HG03095 (cell line): ENCODE measurements at regions not wholly inside any gene's neighbourhood (a gene's known extent, or its start where the extent isn't known, plus 50 kb on each side); places are given as distances from the start of the nearest gene placed in this dataset.
A peak's percentile ranks its signal among the peaks of the same experiment; 100 is the strongest.
"Not testable (repeated sequence)": the region's sequence is repeated elsewhere in the genome, so short reads cannot be mapped to it uniquely, and the experiment has no call there.

ENCODE experiments used
- ATAC-seq: cut with Tn5 transposase; IDR thresholded peaks from one replicate; pipeline ENCODE4 v1.9.1; 2021; ENCODE audit warnings: moderate library complexity; ENCODE audit not compliant: unreplicated experiment

DNA sequence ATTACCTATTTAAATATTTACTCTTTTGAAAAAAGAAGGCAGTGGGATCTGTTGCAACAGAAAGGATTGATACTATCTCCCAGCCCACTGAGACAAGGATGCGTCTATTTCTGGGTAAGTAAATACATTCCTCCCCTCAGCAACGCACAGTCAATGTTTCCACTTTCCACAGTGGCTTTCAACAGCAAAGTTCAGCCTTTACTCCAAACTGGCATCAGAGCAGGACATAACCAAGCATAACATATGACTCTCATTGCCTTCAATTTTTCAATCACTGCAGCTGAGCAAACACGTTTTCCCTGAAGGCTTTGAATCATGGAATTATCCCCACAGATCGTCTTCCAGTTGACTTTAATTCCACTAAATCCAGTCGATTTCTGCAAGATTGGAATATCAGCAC lies 160.3 kb upstream of the FRG1 start:
- ATAC-seq = no peak

DNA sequence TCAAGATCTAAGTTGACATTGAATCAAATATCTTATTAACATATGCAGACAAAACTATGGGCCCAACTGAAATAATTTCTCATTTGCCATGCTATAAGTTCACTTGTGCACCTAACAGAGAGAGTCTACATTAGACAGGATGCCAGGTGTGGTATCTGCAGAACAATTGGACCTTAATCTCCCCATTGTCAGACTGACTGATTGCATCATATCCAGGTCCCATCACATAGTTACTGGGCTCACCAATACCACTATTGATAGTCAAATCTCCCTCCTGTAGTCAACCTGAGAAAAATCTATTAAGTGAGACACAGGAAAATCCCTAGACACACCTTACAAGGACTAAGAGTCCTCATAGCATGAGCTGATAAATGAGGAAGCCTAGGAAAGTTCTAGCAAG lies 156.0 kb upstream of the FRG1 start:
- no peak for ATAC-seq

DNA sequence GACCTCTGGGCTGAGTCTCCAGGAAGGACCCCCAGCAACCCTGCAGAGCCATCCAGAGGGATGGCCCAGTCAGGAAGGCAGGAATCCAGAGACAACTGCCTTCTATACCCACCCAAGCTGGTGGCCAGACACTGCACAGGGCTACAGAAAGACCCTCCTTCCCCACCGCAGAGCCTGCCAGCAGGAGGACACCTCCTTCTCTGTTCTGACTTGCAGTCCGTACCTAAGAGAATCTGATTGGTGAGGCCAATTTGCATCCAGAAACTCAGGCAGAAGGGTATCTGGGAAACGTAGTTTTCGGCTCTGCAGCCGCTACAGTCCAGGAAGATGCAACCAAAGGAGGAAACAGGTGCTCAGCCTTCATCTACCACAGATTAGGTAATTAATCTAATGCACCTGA lies 155.4 kb upstream of the FRG1 start:
- ATAC-seq = no peak

DNA sequence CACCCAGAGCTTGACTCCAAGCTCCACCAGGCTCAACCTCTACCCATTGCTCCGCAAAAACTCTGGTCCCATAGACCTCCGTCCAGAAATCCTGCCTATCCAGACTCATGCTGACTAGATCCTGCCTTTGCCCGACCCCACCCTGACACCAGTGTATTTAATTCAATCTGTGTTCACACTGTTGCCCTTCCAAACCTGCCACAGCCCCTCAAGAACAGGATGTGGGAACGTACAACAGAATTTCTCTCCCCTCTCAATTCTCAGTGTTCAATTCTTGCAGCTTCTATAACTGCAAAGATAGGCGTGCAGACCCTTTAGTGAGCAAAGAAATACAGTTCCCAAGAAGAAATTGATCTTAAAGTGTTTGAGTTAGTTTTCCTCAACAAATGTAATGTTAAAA lies 154.2 kb upstream of the FRG1 start:
- ATAC-seq = no peak

DNA sequence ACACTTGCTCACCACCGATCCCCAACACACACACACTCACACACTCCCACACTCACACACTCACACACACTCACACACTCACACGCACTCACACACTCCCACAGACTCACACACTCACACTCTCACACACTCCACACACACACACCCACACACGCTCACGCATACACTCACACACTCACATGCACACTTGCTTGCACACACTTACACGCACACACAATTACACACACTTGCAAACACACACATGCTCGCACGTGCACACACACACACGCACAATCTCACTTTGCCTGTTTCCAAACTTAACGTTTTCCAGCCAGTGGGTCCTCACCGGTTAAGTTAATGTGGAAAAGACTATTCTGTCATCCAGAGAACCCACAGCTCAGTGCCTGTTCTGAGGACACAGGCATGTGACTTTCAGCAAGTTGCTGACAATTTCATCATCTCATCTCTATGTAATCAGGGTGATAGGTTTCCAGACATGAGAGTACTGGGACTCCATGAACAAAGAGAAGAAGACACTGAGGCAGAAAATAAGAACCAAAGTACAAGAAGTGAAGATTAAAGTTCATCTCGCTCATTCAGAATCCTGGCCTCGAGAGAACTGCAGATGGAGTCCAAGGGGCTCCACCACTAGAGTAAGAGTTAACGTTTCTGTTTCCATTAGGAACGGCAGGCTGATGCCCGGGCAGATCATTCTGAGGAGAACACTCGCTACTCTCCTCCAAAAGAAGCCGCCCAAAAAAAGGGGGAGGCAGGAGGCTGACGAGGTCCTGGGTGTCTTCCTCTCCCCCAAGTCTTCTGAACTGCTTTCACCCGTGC lies 153.2 kb upstream of the FRG1 start:
- ATAC-seq = no peak

DNA sequence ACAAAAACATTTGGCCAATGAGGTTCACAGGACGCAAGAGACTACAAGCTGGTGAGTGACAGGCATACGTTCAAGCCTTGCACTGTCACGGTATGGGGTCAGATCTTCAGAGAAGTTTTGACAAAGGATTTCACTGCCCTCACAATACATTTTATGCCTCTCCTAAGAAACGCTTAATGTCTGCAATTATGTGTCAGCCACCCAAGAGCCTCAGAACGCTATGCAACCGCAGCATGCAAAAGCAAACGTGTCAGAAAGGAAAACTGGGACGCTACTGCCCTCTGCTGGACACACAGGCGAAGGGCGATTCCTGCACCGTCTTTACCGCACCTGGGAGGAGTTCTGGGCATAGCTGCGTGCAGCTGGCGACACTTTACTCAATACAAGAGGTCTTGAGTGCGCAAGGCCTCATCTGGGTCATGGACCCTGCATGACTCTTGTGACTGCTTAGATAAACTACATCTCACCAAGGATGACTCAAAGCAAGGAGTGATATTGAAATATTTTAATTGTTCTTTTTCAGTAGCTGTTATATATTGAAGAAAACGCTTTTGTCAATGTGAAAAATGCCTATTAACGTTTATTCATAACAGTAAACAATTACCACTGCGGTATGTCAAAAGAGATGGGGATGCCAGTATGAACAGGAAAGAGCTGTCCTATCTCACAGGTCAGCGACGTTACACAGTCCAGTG lies 147.6 kb upstream of the FRG1 start:
- ATAC-seq = peak; percentile 88

DNA sequence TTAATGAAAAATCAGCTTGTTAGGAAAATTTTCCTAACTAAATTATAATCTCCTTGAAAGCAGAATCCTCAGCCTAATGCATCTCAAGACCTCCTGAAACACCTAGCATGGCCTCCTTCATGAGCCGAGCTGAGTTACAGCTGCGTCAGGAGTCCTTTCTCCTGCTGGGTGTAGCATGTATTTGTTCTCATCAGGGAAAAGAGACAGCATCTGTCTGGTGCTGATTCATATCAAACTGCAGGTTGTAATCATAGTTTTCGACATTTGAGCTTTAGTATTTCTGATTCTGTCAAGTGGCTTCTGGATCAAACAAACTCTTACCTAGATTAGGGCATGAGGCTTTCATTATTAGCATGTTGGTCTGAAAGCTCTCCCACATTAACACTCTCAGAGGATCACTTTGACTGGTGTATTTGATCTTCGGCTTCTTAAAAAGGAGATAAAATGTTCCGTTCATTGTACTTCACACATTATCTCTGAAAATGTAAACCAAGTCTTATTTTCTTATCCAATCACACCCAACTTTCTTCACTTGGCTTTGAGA lies 140.1 kb upstream of the FRG1 start:
- ATAC-seq = no peak

DNA sequence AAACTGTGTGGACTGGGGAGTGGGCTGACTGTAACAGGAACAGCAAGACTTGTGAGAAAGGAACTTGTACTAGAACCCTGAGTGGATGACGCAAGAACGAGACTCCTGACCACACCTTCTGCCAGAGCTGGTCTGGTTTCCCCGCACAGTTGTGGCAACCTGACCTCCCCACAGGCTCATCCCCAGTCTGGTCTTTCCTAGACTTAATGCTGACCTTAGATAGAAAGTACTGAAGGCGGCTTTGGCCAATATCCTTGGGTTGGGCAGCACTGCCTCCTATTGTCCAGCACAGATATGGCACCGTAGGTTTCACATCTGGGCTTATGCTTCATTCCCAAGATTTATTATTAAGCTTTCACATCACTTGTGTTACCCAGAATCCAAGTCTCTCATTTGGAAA lies 137.8 kb upstream of the FRG1 start:
- no peak for ATAC-seq

DNA sequence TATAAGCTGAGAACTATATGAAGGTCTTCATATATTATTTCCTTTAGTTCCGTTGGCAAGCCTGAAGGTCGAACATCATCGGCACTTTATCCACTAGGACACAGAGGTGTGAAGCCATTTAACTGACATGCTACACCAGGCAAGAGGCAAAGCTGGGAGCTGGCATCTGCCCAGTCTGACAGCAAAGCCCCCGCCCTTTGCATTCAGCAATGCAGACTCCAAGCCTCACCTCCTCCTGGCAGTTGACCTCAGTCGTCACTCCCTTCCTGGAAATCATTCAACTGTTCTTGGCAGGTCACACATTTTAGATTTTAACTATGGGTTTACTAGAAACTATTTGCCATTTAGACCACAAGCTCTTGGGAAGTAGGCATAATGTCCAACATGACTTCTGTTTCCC lies 135.8 kb upstream of the FRG1 start:
- ATAC-seq = no peak

DNA sequence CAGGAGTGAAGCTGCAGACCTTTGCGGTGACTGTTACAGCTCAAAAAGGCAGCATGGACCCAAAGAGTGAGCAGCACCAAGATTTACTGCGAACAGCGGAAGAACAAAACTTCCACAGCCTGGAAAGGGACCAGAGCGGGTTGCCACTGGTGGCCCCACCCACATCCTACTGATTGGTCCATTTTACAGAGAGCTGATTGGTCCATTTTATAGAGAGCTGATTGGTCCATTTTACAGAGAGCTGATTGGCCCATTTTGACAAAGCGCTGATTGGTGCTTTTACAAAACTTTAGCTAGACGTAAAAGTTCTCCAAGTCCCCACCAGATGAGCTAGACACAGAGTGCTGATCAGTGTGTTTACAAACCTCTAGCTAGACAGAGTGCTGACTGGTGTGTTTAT lies 134.2 kb upstream of the FRG1 start:
- ATAC-seq = no peak

DNA sequence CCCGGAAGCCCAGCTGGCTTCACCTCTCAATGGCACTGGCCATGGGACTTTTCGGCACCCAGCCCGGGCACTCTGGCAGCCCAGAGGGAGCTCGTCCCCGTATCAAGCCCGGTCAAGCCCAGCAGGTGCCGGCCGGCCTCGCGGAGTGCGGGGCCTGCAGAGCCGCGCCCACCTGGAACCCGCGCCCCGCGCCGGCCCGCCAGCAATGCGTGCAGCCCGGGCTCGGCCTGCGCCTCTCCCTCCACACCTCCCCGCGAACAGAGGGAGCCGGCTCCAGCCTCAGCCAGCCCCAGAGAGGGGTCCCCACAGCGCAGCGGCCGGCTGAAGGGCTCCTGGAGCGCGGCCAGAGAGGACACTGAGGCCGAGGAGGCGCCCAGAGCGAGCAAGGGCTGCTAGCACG lies 133.6 kb upstream of the FRG1 start:
- no peak for ATAC-seq

DNA sequence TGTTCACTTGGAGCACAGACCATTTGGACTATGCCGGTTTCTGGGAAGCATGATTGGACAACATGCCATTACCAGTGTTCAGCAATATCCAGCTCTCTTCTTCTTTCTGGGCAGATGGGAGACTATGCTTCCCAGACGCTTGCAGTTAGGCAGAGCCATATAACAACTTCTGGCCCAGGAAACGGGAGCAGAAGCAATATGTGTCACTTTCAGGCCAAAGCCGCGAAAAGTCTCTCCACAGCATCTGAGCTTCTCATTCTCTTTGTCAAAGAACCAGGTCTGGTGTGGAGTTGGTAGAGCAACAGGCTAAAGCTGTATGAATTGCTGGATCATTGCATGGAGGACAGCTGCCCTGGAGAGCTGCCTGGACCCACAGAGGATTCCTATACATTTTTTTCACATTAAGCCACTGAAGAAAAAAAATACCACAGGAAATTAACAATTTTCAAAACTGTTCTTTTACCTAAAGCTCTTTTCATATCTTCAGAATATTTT lies 131.4 kb upstream of the FRG1 start:
- no peak for ATAC-seq

DNA sequence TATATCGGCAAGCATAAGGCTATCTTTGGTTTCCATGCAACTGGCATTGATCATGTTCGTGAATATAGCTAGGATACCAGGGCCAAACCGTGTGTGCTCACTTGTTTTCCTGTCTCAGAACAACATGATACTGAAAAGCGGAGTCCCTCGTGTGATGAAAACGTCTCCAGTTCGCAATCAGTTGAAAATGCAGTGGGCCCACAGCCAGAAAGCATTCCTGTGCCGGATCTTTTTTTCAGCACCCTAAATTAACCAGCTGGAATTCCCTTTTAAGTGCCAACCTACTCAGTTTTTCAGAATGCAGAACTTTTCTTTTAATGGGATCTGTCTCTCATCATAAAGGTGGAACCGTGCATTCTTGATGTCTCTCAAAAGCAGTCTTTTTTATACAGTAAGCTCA lies 130.8 kb upstream of the FRG1 start:
- ATAC-seq = no peak

DNA sequence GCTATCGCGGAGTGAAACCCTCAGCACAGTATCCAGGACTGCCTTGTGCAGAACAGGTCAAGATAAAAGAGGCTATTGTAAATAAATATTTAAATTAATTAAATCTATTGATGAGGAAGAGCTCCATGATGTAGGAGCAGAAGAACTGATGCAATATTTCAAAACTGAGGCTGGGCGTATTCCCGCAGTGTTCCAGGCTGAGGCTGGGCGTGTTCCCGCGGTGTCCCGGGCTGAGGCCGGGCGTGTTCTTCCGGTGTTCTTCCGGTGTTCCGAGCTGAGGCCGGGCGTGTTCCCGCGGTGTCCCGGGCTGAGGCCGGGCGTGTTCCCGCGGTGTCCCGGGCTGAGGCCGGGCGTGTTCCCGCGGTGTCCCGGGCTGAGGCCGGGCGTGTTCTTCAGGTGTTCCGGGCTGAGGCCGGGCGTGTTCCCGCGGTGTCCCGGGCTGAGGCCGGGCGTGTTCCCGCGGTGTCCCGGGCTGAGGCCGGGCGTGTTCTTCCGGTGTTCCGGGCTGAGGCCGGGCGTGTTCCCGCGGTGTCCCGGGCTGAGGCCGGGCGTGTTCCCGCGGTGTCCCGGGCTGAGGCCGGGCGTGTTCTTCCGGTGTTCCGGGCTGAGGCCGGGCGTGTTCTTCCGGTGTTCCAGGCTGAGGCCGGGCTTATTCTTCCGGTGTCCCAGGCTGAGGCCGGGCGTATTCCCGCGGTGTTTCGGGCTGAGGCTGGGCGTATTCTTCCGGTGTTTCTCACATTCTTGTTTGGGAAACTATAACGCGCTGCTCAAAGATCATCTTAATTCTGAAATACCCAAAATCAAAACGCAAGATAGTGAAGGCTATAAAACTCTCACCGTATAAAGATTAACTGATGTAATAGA lies 130.1 kb upstream of the FRG1 start:
- ATAC-seq = not testable (repeated sequence)

DNA sequence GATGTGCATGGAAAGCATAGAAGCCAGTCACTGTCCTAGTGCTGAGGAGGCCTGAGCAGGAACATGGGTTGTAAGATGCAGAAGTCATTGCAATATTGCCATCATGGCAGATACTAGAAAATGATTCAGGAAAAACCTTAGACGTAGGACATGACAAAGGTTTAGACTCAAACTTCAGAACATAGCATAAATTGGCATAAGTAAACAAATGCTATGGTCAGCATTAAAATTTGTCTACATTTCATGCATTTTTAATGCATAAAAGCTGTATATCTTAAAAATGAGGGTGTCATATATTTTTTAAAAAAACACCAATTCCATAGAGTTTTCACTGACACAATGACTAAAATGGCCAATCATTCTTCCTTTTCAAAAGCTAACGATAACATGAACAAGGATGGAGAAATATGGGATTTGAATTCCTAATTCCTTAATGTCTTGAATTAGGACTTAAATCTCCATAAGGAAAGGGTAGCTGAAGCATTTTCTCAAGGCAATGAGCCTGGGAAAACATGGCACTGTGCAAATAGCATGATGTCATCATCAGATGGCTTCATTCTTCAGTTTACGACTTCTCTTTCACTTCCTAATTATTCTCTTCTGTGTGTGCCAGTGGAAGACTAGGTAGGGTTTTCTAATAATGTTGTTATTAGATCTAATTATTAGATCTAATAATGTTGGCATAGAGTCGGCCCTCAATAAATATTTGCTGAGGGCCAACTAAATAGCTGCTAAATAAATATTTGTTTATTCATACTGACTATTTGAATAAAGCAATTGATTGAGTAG lies 125.1 kb upstream of the FRG1 start:
- ATAC-seq = no peak

DNA sequence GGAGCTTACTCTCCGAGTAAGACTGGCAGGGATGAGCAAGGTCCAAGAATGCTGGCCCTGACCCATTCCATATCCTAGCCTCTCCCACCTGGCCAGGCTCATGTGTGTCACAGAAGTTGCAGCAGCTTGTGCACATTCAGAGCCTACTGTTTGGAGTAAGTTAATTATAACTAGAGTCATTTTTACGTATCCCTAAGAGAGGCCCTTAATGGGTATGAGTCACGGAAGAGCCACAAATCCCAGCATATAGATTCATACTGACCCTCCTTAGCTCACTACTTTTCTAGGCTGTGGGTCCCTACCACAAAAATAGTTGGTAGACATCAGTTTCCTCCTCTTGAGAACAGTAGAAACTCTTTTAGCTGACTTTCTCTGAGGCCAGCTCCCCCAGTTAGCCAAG lies 118.3 kb upstream of the FRG1 start:
- no peak for ATAC-seq

DNA sequence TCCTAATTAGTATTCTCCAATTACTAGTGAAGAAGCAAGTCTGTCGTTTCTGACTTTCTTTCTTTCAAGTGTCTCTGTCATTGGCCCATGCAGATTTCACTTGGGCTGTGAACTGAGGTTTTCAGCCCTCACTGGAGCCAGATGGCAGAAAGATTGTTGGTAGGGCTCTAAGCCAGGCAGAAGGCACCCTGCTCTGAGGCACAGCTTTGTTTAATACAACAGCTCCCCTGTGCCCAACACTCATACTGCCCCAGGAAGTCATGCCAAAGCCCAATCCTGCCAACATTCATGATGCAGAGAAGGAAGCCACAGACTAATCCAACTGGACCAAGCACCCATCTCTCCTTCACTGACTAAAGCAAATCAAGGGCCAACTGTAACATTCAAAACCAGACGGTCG lies 117.1 kb upstream of the FRG1 start:
- no peak for ATAC-seq

DNA sequence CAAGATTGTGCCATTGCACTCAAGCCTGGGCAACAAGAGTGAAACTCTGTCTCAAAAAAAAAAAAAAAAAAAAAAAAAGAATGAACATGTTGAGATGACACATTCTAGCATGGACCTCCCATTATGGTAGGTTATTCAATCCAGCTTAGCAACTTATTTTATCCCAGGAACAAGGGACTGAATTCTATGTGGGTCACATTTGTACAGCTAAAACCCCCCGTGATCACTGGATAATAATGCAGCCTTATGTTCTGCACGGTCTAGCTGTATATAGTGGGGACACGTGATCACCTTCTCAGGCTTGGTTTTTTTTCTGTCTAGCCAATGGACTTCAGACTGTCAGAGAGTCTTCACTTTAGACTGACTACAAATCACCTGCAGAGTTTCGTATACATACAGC lies 115.2 kb upstream of the FRG1 start:
- ATAC-seq = no peak

DNA sequence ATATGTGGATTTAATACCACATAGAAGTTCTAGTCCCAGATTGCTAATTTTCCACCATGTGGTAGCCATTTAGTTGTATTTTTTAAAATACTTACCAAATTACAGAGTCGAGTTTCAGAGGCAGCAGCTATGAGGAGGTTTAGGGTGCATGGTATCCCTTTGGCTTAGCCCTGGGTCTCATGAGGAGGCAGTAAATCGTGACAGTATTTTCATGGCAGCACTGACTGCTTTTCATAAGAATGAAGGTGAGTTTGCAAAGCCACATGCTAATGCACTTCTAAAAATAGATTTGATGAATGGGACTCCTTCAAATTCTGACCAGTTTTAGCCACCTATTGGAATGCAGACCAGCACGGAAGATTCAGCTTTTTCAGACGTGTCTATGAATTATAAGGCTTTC lies 114.0 kb upstream of the FRG1 start:
- ATAC-seq = no peak

DNA sequence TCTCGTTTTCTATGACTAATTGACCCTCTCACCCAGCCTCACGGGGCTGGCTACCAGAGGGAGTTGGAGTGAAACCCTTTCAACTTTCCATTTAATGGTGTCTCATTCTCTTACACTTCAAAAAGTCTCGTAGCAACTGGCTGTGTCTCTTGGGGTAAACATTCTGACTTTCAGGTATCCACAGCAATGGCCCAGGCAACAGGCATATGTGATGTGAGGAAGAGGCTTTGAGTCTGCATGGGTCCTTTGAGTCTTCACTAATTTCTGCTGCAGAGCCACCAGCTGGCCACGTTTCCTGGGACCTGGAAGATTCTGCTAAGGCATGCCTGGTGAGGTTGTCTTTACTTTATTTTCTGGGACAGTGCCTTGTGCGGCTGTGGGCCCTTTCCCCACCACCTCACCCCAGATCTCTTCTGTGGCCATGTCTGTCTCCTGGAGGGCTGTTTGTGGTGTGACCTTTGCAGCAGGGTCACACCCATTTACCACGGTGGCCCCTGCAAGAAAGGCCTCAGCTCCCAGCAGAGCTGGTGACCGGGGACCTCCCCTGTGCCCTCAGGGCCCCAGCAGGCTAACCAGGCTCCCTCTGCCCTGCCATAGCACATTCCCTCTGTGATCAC lies 112.5 kb upstream of the FRG1 start:
- no peak for ATAC-seq
